ENCODE measurements at regions not wholly inside any gene's neighbourhood (a gene's known extent, or its start where the extent isn't known, plus 50 kb on each side); places are given as distances from the start of the nearest gene placed in this dataset.

DNA sequence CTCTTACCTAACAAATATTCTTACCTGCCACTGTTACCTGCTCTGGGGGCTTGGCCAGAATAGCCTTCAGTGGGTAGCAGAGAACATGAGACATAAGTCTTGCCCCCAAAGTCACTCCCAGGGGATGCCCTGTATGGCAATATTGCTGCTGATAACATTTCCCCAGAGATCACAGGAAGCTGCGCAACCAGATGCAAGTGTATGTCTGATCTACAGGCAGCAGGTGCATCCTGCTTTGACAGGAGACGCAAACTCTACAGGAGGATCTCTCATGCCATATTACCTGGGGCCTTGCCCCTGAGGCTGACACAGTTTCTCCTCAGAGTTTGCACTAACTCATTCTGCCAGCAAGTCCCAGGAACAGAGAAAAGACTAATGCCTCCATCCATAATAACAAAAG is 174.4 kb upstream of the LPP start:
- DNase-seq, result no peak

DNA sequence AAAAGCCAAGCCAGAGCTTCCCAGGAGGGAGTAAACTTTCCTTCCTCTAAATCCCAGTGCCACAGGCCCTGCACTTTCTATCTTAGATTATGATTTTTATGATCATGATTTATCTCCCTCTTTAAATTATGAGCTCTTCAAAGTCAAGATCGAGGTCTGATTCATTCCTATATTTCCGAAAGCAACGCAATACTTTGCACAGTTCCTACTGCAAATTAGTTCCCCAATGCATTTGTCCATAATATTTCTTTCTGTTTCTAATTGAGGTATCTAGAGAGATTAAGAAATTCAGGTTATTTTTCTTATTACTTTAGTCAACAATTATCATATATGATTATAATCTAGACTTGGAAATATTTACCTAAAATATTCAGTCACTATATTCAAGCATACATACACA is 173.1 kb upstream of the LPP start:
- DNase-seq, result no peak

DNA sequence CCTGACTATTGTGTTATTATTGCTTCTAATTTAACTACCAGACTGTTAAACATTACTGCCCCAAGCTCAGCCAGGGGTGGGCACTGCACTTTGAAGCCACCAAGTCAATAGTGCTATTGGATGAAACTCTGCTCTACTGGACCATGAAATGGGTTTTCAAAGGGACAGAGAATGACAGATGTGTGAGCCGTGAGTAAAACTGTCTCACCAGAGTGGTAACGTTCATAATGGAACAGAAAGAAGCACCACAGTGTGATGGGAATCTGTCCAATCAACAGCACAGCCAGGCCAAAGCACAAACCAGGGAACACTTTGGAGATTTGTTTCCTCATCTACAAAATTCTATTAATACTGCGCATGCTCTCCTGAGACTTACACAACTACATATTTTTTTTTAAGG is 171.8 kb upstream of the LPP start:
- DNase-seq, result no peak

DNA sequence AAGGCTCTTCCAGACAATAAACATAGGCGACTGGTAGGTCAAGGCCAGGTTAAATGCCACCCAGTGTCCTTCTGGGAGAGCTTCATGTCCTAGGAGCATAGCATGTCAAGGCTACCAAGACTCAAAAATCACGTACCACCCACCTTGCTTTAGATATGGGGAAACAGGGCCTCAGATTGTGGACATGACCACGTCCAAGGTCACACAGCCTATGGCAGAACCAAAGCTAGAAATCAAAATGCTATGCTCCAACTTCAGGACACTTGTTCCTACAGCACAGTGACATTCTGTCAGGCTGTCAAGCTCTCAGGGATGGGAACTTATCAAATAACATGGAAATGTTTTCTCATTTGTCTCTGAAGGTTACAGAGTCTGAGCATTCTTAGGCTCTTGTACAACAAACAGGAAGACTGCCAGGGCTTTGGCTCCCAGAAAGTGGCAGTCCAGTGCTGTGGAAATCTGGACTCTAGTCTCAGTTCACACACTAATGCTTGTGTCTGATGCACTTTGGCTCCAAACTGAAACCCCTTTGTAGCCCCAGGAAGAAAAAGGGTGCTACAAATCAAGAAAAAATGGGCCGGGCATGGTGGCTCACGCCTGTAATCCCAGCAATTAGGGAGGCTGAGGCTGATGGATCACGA is 170.4 kb upstream of the LPP start:
- DNase-seq, result no peak

DNA sequence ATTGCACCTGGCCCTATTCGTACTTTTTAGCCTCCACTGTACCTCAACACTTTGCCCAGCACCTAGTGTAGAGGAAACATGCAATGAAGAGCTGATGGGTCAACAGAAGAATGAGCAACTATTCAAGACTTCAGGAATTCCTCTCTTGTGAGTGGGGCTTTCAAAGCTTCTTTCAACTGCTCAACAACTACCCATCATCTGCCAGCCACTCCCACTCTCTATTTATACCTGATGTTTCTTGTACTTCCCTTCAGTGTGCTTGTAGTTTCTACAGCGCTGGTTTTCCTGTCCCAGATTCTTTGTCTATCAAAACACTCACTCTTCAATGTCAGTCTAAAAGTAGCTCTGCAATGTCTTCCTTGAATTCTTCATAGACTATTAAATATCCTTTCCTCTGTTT is 168.3 kb upstream of the LPP start:
- DNase-seq, result no peak

DNA sequence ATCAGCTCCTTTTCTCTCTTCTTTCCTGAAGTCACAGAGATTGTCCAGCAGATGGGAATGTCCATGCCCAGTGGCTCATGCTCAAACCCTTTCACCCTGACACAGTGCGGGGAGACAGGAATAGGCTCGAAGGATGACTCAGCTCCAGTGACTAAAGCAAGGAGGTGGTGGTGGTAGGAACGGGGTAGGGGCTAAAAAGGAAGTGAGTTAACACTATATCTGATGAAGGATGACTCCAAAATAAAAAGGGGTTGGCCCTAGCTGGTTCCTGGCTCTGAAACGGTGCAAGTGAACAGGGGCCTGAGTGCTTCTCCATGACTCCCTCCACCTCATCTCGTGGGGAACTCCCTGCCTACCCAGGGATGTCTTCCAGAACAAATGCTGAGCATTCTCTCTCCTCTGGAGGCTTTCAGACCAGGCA is 167.4 kb upstream of the LPP start:
- DNase-seq, result peak; percentile 37

DNA sequence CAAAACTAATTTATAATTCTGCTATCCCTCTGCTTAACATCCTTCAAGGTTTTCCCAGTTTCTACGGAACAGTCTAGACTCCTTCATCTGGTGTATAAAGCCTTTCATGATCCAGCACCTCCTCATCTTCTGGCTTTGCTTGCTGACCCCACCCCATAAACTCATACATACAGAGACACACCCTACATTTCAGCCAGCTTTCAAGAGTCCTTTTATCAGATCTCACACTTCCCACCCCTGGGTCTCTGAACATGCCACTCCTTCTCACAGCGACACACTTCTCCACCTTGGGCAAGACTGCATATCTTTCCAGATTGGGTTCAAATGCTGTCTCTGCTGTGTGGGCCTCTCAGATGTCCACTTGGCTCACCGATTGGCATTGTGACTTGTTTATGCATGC is 166.8 kb upstream of the LPP start:
- DNase-seq, result no peak

DNA sequence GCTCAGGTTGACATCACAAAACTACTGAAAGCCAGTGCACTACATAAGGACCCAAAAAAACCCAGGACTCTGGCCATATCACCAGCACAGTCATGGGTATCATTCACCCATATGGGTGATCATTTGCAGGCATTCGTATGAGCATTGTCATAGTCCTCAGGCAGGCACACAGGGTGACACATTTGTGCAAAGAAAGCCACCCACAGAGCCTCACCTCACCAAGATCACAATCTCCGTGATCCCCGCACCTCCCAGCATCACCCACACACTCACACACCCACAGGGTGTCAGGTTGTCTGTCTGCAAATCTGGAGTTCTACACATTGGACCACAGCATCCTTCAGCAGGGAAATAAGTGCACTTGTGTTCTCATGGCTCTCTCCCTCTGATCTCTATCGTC is 166.0 kb upstream of the LPP start:
- DNase-seq, result peak; percentile 58

DNA sequence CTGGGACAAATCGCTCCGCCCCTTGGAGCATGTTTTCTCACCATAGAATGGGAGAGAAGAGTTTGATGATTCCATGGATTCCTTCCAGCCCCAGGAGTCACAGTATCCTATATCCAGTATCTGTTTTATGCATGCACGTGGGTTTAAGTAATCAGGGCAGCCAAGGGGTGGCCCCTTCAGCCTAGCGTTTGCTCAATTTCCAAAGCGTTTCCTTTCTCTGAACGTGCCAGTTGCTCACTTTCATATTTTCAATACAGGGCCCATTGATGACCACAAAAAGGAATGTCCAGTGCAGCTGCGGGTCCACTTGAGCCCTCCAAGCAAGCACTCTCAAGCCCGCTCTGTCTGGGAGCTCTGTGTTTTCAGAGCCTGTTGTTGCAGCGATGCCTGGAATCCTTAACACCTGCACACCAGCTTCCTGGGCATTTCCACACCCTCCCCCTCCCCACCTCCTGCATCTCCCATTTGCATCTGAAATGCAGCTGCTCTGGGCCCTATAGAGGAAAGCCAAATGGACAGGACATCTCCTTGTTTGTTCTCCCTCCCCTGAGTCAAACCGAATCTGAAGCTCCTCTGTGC is 164.3 kb upstream of the LPP start:
- DNase-seq, result no peak

DNA sequence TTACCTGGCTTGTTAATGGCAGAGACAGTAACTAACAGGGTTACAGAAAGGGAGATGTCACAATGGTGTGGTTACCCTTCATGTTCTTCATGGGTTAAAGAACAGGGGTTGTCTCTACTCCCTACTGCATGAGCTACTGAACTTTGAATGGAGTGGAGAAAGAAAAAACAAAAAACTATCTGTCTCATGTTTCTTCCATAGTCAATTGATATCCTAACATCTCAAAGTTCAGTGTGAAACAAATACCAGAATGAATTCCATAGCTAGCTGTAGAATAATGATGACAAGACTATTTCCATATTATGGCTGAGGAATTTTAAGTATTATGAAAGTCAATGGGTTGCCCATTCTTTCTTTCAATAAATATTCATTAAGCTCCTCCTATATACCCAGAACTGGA is 161.3 kb upstream of the LPP start:
- DNase-seq, result no peak

DNA sequence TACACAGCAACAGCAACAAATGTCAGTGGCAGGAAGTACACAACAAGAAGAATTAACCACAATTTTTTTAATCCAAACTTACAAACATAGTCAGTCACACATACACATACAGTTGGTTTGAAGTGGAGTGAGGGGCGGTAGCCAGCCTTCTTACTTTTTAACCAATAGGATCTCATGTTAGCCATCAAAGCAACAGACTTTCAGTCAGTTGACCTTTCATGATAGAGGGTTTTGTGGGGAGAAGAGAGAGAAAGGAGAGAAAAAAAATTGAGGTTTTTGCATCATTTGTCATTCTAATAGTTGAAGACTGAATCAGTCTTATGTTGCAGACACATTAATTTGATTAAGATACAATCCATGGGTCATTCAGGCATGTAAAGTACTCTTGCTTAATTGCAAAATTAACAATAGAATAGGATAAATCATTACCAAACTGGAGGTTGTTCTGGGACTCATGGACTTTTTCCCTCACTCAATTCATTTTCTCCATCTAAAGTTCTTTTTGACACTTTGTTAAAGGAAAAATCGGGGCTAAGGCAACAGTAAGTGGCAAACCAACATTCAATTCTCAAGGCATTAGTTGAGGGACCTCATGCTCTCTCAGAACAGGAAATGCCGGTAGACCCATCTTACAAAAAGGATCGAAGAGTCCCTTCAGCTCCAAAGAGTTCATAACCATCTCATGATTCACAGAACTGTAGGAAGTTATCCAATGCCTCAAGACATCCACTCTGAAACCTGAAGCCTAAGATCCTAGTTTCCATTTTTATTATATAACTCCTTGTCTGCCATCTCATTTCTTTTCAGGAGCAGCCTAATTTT is 159.5 kb upstream of the LPP start:
- DNase-seq, result no peak

DNA sequence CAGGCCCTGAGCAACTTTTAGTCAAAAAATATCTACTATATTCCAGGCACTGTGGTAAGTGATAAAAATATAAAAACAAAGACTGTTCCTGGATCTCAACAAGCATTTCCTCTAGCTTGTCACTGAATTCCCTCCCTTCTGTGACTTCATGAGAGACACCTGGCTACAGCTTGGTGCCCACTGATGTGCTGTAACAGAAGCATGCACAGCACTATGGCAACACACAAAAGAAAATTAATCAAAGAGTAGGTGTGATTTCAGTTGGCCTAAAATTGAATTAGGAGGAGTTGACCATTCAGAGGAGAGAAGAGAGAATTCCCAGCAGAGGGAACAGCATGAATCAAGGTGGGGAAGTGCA is 158.9 kb upstream of the LPP start:
- no peak for DNase-seq

DNA sequence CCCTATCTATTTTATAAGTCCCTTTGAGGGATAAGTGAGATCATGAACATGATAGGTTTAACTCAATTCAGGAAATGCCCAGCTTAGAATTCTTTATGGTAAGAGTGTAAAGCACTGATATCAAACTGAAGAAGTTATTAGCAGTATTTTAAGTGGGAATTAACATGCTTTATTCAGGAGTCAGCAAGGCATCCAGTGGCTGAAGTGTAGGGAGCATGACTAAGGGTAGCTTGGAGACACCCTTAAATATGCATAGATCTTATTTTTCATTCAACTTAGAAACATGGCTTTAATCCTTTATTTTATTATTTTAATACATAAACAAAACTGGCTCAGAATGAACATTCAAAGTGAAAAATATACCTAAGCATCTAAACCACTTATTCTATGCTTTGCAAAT is 158.3 kb upstream of the LPP start:
- DNase-seq, result no peak

DNA sequence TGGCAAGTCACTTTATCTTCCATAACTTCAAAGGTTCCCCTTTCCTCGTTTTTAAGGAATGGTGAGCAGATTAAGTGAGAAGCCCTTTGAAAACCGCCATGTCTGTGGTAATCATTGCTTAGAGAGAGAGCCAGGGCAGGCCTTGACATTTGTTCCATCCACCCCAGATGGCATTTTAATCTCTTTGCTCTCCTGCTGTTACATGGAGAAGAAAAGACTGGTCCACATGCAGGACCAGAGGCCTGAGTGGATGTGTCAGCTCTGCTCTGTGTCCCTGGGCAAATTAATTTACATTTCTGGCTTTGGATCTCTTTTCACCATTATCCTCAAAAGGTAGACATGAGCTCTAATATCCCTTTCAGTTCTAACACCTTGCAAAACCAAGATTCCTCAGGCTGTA is 157.3 kb upstream of the LPP start:
- DNase-seq, result no peak

DNA sequence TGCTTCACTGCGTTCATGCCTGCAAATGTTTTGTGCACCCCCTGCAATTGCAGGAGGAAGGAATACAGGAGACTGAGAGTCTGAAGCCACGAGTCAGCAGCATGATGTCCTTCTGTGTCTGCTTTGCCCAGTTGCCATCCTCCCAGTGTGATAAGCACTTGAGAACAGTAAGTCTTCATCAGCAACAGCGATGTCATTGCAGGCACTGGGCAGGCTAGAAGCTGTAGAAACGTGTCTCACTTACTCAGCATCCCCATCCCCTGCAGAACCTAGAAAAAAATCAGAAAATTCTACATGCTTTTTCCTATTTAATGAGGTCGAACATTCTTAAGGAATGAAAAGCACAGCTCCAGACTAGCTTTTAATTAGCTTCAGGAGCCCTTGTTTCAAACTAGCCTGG is 156.5 kb upstream of the LPP start:
- DNase-seq, result no peak

DNA sequence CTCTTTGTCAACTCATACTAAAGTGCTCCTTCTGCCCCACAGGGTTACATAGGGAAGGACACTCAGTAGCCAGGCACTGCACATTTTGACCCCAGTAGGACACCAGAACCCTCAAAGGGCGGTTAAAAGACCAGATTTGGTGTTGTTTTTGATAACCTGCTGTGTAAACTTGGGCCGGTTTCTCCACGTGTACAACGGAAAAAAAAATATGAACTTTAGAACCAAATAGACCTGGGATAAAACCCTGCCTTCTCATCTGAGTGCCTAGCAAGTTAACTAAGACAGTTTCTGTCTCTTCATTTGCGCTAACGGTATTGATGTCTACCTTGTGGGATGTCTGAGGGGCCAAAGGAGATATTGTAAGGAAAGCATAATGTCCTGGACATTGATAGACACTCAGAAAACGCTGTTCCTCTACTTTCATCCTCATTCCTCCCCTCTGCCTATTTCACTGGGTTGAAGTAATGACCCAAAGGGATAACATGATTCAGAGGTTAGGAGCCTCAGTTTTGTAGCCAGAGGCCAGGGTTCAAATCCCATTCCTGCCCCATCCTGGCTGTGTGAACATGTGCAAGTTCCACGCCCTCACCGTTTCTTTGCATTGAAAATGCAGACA is 155.9 kb upstream of the LPP start:
- DNase-seq, result no peak

DNA sequence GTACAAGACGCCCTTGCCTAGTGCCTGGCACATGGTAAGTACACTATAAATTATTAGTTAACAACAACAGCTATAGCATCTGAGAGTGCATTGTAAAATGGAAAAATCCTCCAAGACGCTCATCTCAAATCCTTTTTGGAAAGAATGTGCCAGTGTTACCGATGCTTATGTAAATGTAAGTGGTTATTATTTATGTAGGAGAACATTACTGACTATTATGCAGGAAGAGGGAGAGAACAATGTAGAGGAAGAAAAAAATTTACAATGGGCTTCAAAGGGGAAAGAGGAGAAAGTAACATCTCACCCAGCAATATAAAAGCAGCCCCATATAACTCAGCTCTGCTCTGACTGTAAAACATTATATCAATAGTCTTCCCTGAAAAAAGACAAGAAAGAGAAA is 155.3 kb upstream of the LPP start:
- DNase-seq, result no peak

DNA sequence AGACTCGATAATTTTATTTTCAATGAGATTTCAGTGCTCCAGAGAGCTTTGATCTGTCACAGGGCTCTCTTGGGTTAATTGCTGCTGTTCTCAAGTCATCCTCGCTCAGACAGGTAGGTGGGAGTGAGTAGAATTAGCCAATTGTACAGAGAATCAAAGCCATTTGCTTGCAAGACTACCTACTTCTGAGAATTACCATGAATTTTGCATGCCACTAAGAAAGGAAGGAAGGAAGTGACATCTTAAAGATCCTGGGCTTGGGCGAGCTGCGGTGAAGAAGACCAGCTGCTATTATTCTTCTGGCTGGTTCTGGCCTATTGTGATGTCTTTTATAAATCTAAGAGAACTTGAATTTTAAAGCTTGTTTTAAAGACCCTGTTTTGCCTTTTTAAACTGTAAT is 154.1 kb upstream of the LPP start:
- no peak for DNase-seq

DNA sequence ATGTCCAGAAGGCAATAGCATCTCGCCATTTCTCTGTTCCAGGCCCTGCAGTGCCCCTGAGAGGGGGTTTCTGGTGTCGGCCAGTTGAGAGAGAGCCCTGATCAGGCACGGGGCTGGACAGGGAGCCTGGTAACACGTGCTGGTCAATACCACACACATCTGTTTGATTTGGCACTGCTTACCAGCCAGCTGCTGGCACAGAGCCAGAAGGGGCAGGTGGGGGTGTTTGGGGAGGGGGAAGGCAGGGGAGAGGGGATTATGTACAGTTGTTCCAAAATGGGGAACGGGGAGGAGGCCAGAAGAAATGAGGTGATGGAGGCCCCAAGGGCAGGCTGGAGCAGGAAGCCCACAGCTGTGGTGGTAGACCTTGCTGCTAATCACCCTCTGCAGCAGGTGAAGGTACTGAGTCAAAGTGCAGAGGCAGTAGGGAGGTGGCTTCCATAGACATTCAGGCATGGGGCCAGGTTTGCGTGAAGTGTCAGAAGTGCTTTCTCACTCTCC is 153.5 kb upstream of the LPP start:
- no peak for DNase-seq

DNA sequence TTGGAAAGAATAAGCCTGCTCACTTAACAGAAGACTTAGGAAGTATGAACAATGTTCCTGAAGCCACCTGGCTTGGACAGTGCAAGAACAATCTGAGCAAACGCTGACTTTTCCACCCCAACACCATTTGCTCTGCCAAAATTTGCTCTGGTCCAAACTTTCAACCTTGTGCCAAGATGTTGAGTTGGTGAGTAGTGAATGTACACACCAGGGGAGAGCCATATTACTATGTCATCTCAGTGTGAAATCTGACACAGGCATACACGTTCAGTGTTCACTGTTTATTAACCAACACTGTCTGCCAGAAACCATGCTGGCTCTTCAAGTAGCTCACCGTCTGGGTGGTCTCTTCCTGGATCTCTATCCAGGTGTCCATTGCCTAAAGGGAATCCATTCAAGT is 152.9 kb upstream of the LPP start:
- no peak for DNase-seq

DNA sequence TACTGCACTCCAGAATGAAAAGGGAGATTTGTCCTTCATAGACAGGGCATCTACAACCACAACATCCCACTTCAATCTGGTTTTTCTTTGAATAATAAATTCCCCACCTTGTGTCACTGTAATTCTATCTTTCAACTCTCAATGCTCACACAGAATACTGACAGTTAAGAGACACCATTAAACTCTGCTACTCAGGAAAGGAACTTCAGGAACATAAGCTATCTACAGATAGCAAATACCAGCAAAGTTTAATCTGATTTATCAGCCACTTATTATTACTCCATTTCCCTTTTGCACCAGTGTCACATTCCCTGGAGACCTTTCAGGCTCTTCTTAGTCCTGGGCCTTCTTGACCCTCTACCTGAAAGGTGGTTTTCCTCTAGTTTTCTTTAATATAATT is 152.0 kb upstream of the LPP start:
- DNase-seq, result no peak

DNA sequence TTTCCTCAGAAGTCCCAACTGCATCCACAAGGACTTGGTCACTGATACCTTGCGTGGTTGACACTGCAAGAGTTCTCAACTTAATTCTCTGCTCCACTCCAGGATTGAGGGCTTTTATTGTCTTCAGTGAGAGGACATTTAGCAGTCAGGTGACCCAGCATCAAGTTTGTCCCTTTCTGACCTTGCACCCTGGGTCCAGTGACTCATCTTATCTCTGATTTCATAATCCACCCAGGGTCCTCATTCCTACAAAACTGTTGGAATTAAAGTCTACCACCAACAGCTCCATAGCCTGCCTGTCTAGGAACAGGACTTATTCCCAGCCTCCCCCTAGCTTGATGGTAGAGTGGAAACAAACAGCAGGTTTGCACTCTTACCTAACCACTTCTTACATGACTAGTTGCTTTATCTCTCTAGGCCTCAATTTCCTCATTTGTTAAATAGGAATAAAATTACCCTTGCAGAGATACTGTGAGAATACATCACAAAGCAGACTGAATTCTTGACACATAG is 151.3 kb upstream of the LPP start:
- DNase-seq, result no peak

Data from activated T-cell treated with anti-CD3 and anti-CD28 coated beads for 4 hours (primary cell).